ENCODE measurements at regions not wholly inside any gene's neighbourhood (a gene's known extent, or its start where the extent isn't known, plus 50 kb on each side); places are given as distances from the start of the nearest gene placed in this dataset.

GRCh38 chr2:234339011-234339410, 157.9 kb downstream of the ARL4C start:
- no peaks in the 10 kb centered on the region for H3K9me3 ChIP-seq
- H3K4me3 ChIP-seq = no peak overlapping the region
- TF ChIP-seq CTCF (IDR thresholded peaks at IDR 0.05) = no peak
- DNase-seq (ENCODE audit: low spot score) = no peak
- no peaks in the 10 kb centered on the region for H3K27me3 ChIP-seq
- no peak overlapping the region for H3K27ac ChIP-seq
- H3K36me3 ChIP-seq = no peaks in the 10 kb centered on the region
- peaks cover 0 to 22% of the 10 kb centered on the region in 2 donors for H3K4me1 ChIP-seq

GRCh38 chr2:234335661-234336228, 161.1 kb downstream of the ARL4C start:
- Histone ChIP-seq H3K4me1 (peaks cover 0 to 18% of the 10 kb centered on the region in 2 donors), H3K27ac (peak overlapping the region; percentile 62 to 85), H3K4me3 (no peak overlapping the region), H3K36me3 (no peaks in the 10 kb centered on the region), H3K27me3 (no peaks in the 10 kb centered on the region), H3K9me3 (no peaks in the 10 kb centered on the region)
- DNase-seq (ENCODE audit: low spot score) = peak; percentile 92
- no peak for TF ChIP-seq CTCF (IDR thresholded peaks at IDR 0.05)

GRCh38 chr2:234334756-234335155, 162.1 kb downstream of the ARL4C start:
- Histone ChIP-seq H3K27ac (peak overlapping the region; percentile 62 to 85), H3K36me3 (no peaks in the 10 kb centered on the region), H3K4me3 (no peak overlapping the region), H3K4me1 (peaks cover 0 to 18% of the 10 kb centered on the region in 2 donors), H3K27me3 (no peaks in the 10 kb centered on the region), H3K9me3 (no peaks in the 10 kb centered on the region)
- TF ChIP-seq CTCF (IDR thresholded peaks at IDR 0.05) = no peak
- no peak for DNase-seq (ENCODE audit: low spot score)

GRCh38 chr2:234334151-234334550, 162.7 kb downstream of the ARL4C start:
- no peak for TF ChIP-seq CTCF (IDR thresholded peaks at IDR 0.05)
- H3K27ac ChIP-seq = peak overlapping the region; percentile 62 to 85
- H3K27me3 ChIP-seq = no peaks in the 10 kb centered on the region
- no peak overlapping the region for H3K4me3 ChIP-seq
- peaks cover 0 to 18% of the 10 kb centered on the region in 2 donors for H3K4me1 ChIP-seq
- no peaks in the 10 kb centered on the region for H3K36me3 ChIP-seq
- DNase-seq (ENCODE audit: low spot score) = no peak
- H3K9me3 ChIP-seq = no peaks in the 10 kb centered on the region

GRCh38 chr2:234333168-234334130, 163.4 kb downstream of the ARL4C start:
- Histone ChIP-seq H3K4me3 (no peak overlapping the region), H3K4me1 (peaks cover 0 to 18% of the 10 kb centered on the region in 2 donors), H3K36me3 (no peaks in the 10 kb centered on the region), H3K27ac (peak overlapping the region; percentile 62 to 85), H3K9me3 (no peaks in the 10 kb centered on the region), H3K27me3 (no peaks in the 10 kb centered on the region)
- no peak for DNase-seq (ENCODE audit: low spot score)
- no peak for TF ChIP-seq CTCF (IDR thresholded peaks at IDR 0.05)

Data from right atrium auricular region (tissue), 2 donors.